GM21423 (cell line): ENCODE measurements at regions not wholly inside any gene's neighbourhood (a gene's known extent, or its start where the extent isn't known, plus 50 kb on each side); places are given as distances from the start of the nearest gene placed in this dataset.

Source experiments
- ATAC-seq: cut with Tn5 transposase; IDR thresholded peaks from one replicate; pipeline ENCODE4 v1.9.1; 2021; ENCODE audit warnings: mild to moderate bottlenecking, moderate library complexity; ENCODE audit not compliant: unreplicated experiment

DNA sequence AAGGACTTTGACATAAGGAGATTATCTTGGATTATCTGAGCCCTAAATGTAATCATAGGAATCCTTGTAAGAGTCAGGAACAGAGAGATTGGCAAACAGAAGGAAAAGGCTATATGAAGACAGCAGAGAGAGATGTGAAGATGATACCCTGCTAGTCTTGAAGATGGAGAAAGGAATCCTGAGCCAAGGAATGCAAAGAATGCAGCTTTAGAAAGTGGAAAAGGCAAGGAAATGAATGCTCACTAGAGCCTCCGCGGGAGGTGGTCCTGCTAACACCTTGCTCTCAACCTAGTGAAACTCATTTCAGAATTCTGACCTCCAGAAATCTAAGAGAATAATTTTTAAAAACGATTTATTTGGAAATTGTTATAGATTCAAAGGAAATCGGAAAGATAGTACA, 117.1 kb downstream of the TBXT start:
- ATAC-seq, result no peak

DNA sequence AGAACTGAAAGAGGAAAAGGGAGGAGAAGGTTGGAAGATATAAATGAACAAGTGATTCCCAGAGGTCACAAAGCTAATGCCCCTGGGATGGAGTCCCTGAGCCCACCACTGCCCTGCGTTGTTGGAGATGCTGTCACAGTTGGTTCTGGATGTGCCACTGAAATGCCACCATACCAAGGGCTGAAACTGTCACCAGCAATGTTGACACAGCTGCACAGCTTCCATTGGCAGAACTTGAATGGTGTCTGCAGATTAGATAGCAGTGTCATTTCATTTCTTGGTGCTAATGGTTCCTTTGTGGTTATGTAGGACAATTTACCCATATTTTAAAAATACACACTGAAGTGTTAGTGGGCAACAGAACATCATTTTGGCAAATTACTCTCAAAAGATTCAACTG, 120.7 kb downstream of the TBXT start:
- no peak for ATAC-seq

DNA sequence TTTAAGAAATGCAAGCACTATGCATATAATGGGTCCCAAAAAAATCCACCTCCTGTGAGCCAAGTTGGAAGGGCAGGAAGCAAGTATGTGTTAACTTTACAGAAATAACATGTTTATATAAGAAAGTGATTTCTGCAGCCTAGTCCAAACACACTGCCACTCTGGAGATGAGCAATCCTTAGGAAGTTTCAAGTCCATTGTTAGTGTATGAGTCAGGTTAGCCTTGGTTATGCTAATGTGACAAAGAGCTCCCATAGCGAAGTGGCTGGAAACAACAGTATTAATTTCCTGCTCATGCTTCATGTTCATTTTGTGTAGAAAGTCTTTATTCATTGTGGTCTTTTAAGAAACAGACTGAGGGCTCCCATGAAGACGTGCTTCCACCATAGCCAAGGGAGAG, 121.4 kb downstream of the TBXT start:
- ATAC-seq, result no peak

DNA sequence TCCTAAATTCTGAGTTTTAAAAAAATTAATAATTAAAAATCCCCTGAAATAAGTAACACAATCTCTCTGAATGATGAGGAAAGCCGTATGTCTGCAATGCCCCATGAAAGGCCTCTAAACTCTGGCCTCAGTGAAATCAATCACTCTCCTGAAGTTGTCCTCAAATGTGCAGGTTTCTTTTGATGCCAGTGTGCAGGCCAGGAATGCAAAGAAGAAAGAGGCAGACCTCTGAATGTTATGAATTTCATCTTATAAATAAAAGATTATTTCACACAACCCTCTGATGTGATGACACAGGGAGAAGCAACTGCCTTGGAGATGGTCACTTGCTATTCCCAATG, 121.8 kb downstream of the TBXT start:
- ATAC-seq, result no peak

DNA sequence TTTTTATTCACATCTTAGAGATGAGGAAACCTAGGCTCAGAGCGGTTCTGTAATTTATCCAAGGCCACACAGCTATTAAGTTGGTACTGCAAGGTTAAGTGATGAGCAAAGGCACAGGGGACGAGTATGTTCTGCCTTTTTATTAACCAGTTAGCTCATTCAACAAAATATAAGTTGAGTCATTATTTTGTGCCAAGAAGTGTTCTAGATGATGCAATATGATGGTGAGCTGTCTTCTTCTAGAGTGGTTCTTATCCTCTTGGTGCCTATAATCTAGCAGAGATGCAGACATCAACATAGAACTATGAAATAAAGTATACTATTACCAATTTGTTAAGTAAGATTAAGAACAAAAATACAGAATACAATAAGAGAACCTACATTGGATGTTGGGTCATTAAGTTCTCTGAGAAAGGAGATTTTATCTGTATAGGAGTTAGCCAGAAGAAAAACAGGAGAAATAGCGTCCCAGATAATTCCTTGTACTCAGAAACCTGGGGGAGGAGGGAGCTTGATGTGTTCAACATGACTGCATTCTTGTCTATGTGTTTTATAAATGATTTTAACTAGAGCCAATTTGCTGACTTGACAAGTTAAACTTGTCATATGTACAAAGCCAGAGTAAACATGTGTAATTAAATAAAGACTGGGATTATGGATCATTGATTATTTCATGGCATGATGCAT, 122.3 kb downstream of the TBXT start:
- ATAC-seq, result no peak

DNA sequence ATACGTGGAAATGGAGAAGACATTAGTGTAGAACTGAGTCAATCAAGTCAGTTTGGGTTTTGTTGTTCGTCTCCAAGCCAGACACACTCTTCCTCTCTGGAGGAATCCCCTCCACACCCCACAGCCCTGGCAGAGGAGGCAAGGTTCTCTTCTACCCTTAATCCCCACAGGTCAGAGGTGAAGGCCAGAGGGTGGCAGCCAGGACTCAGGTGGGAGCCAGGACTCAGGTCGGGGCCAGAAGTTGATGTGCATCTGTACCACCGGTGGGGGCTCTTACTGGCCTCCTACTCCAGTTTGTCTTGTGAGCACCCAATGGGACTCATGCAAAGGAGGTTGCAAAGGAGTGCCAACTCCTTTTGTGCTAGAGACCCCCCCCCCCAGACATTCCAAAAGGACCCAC, 126.4 kb downstream of the TBXT start:
- ATAC-seq, result no peak

DNA sequence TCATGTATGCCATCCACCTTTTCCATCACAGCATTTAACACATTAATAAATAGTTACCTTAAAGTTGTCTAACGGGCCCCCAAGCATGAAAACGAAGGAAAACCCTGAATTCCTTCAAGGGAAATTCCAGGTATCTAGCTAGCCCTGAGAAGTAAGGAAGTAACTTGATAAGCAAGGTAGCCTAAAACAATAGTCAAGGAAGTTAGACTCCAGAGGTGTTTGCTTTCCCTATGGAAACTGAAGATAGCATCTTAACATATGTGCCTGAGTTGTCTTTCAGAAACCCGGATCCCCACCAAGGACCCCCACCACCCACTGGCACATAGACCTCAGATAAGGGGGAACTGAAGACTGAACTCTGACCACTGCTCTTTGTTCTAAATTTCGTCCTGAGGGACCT, 127.4 kb downstream of the TBXT start:
- no peak for ATAC-seq

DNA sequence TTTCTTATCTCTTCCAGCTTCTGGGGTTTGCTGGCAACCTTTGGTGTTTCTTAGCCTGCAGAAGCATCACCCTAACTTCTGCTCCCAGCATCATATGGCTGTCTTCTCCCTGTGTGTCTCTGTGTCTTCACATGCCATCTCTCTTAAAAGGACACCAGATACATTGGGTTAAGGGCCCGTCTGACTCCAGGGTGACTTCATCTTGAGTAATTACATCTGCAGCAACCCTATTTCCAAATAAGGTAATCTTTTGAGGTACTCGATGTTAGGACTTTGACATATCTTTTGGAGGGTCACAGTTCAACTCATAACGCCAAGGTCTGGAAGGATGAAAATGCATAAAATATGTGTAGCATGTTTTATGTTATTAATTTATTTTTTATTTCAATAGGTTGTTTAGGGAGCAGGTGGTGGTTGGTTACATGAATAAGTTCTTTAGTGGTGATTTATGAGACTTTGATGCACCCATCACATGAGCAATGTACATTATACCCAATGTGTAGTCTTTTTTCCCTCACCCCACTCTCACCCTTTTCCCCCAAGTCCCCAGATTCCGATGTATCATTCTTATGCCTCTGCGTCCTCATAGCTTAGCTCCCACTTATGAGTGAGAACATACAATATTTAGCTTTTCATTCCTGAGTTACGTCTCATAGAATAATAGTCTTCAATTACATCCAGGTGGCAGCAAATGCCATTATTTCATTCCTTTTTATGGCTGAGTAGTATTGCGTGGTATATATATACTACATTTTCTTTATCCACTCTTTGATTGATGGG, 131.1 kb downstream of the TBXT start:
- ATAC-seq, result no peak

DNA sequence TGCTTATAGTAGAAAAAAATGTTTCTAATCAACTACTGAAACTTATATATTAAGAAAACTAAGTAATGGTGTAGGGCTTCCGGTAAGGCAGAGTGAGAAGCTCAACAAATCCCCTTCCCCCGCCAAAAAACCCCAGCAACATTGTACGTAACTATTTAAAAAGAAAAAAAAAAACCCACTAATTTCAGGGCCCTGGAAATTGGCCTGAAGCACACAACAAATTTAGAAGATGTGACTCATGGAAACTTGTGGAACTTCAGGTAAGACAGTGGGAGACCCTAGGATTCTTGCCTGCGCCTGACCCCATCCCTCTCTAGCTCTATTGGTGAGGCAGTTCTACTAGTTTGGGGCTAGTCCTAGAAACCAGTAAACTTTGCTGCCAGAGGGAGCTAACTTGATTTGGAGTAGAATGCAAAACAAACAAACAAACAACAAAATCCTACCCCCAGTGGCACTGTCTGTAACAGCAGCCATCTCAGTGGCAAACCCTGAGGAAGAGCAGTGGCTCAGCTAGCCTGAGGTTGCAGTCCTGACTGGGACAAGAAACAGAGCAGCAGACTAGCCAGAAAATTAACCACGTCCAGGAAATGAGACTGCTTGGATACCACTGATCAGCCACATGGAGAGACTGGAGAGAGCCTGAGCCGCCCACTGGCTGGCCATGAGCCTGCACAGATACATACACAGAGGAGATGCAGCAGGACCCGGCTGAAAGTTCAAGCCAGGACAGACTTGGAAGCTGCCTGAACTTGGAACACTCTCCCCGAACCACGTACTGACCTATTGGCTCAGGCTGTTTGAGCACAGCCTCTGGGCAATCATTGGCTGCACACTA, 135.1 kb downstream of the TBXT start:
- peak; percentile 44 for ATAC-seq

DNA sequence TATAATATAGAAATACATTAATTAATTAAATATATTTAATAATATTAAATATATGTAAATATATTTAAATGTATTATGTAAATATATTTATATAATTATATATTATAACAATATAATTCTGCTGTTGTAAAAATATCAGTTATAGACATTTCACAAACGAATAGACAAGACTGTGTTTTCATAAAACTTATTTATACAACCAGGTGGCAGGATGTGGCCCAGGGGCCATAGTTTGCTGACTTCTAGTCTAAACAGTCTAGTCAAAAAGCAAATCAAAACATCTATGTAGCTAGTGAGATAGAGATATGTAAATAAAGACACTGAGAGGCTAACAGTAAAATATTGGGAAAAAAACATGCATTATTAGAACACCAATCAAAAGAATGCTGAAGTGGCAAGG, 136.4 kb downstream of the TBXT start:
- ATAC-seq, result no peak

DNA sequence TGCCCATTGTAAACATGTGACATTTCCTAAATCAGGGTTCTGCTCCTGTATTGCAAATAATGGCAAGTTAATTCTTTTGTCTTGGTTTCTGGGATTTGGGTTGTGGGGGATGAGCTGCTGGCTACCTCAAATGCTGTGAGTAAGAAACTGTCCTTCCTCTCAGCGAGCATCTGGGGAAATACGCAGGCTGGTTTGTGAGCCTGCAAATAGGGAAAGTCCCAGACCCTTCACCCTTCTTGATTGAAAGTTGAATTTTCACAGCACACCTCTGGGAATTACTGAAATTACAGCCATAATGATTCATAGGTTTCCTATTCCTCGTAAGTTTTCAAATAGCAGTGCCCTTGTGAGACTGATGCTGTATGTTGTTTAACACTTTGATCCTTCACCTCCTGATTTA, 138.1 kb downstream of the TBXT start:
- no peak for ATAC-seq

DNA sequence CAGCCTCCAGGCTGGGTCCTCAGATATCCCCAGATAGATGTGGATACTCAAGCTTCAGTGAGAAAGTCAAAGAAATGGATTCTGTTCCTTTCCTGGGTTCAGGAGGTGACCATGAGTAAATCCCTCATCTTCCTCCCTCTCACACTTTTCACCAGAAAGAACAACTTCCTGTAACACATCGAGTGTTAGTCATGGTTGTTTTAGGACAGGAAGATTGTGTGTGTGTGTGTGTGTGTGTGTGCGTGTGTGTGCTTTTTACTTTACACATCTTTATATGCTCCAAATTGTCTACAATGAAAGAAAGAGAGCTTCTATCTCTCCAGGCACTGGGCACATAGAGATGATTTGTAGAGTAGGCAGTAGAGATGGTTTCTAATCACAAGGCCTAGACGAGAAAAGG, 139.9 kb downstream of the TBXT start:
- ATAC-seq, result no peak

DNA sequence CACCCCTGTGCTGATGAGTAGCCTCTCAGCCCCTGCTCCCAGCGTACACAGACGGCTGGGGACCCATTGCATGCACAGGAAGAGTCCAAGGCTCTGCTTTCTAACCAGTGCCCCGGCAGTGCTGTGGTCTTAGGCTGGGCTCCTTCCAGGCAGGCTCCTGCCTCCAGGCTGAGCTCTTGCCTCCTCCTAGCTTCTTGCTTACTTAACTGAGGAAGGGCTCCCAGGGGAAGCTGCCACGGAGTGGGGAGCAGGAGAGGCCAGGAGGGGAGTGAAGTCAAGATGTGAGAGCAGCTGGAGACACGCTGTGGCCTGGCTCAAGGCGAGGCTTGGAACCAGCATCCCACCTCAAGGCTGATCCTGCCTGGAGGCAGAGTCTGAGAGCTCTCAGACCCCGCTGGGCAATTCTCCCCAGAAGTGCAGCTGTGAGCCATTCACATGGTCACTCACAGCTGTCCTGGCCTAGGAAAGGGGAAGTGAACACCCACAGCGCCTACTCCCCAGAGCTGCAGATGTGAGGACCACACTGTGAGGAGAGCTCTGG, 141.0 kb downstream of the TBXT start:
- no peak for ATAC-seq

DNA sequence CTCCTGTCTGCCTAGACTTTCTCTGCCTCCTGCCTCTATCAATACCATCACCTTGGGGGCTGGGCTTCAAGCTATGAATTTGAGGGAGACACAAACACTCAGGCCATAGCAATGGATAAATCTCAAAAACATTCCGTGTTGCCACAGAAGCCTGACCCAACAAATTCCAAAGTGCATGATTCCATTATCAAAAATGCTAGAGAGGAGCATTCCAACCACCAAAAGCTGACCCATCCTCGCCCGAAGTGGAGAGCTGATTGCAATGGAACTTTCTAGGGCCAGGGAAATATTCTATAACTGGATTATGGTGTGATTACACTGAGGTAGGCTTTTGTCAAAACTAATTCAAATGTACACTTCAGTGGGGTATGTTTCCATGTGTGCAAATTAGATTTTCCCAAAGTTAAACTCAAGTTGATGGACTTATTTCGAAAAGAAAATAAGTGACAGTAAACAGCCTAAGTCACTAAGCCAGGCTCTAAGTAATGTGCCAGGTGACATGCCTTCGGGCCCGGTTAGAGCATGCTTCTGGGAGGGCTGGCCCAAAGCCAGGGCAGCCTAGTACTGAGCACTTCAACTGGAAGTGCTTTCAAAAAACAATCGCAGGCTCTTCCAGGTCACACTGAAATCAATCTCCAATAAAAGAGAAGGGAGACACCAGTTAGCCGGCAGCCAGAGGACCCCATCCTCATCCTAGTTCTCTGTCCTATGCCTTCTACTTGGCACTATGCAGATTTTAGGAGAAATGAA, 142.3 kb downstream of the TBXT start:
- ATAC-seq, result no peak

DNA sequence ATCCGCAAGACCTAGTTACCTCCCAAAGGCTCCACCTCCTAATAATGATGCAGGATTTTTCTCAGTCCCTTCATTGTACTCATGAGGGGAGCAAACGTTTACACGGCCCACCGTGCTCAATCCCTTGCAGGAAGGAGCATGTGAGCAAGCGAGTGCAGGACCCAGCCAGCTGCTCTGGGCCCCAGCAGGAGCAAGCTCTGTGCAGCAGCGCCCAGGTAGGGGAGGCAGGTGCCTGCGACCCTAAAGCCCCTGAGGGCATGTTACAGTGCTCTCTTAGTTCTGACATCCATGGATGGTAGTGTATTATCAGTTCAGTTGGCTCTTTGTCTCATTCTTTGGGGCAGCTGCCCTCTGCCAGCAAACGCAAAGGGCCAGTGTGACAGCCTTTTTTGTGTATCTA, 143.4 kb downstream of the TBXT start:
- no peak for ATAC-seq

DNA sequence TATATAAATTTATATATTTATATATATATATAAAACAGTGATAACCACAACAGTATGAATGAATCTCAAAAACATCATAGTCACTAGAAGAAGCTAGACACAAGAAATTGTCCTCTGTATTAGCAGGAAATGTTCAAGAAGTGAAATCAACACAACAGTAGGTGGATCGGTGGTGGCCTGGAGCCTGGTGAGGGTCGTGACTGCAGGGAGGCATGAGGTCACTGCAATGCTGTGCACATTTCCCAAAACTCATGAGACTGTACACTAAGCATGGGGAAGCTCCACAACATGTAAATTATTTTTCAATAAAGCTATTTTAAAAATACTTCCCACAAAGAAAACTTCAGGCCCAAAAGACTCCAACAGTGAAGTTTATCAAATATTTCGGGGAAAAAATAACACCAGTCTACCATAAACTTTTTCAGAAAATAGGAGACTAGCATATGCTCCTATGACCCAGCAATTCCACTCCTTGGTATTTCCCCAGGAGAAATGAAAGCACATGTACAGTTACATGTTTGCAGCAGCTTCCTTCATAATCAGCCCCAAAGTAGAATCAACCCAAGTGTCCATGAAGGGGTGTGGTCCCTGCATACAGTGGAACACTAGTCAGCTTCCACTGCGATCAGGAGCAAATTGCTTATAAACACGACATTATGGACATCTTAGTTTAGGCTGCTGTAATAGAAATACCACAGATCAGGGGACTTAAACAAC, 144.2 kb downstream of the TBXT start:
- no peak for ATAC-seq

DNA sequence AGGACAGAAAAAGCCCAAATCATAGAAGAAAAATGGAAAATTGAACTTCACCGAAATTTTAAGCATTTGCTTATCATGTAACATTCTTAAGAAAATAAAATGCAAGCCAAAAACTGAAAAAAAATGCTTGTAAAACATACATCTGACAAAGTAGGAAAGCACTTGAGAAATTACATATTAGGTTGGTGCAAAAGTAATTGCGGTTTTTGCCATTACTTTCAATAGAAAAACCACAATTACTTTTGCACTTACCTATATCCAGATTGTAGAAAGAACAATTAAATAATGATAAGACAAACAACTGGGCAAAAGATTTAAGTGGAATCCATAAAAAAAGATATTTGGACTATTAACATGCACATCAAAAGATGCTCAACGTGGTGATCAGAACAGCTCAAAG, 146.2 kb downstream of the TBXT start:
- ATAC-seq, result no peak

DNA sequence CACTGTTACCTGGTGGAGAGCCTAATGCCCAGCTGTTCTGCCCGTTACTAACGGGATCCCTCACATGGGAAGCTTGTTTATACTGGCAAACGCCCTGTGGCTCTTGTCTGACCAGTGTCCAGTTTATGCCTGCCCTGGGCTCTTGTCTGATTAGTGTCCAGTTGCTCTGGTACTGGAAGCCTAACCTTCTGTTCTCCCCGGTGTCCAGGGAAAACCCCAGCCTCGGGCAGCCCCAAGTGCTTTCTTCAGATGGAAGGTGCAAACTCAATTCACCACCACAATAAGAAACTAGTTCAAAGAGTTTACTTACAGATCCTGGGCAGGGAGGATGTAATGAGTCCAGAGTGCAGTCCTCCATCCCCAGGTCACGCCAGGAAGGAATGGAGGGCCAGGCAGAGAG, 148.4 kb downstream of the TBXT start:
- ATAC-seq, result no peak

DNA sequence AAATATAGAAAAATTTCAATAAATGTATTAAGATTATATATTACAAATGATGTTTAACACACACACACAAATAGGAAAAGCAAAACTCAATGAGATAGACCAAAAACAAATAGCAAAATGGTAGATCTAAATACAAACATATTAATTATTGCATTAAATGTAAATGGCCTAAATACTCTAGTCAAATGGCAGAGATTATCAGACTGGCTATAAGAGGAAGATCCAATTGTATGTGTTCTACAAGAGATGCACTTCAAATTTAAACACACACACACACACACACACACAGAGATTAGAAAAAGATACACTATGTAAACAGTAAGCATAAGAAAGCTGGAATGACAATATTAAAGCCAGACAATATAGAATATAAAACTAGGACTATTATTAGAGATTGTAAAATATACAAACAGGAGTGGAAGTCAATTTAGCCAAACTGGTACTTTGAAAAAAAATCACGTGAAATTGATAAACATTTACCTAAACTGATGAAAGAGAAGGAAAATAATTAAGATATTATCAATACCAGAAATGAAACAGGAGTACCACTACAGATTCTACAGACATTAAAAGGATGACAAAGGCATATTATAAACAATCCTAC, 150.5 kb downstream of the TBXT start:
- ATAC-seq, result no peak

DNA sequence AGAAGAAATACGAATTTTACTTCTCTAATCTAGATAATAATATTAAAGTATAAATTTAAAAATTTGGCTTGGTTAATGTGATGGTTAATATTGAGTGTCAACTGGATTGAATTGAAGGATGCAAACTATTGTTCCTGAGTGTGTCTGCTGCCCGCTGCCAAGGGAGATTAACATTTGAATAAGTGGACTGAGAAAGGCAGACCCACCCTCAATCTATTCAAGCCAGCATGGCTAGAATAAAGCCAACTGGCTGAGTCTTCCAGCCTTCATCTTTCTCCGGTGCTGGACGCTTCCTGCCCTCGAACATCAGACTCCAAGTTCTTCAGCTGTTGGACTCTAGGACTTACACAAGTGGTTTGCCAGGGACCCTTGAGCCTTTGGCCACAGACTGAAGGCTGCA, 152.7 kb downstream of the TBXT start:
- no peak for ATAC-seq
